Astrocyte (in vitro differentiated cells and primary cell): ENCODE measurements at regions not wholly inside any gene's neighbourhood (a gene's known extent, or its start where the extent isn't known, plus 50 kb on each side); places are given as distances from the start of the nearest gene placed in this dataset.

Experiments used
- DNase-seq: peaks from one replicate; pipeline ENCODE4 v3.0.0-alpha.2; 2010; ENCODE audit warnings: low read depth
- FAIRE-seq: peaks from 2 replicates; lab custom pipeline; 2011; peaks lifted over from hg19 to GRCh38; lab: Jason Lieb, UNC
- H2AFZ ChIP-seq: 2 replicates; pipeline ENCODE4 v1.6.0; 2012; ENCODE audit warnings: low read depth, low read length, inconsistent platforms
- H3K27ac ChIP-seq: 2 replicates; pipeline ENCODE4 v1.5.1; 2011; ENCODE audit warnings: low read depth, low read length, inconsistent platforms
- H3K27me3 ChIP-seq: 2 replicates; pipeline ENCODE4 v1.6.0; 2011; ENCODE audit warnings: low read length, inconsistent platforms; ENCODE audit not compliant: insufficient read depth
- H3K36me3 ChIP-seq: 2 replicates; pipeline ENCODE4 v1.5.1; 2011; ENCODE audit warnings: low read length, inconsistent platforms; ENCODE audit not compliant: insufficient read depth
- H3K4me1 ChIP-seq: 2 replicates; pipeline ENCODE4 v1.5.1; 2011; ENCODE audit warnings: low read length, inconsistent platforms; ENCODE audit not compliant: insufficient read depth
- H3K4me2 ChIP-seq: 2 replicates; pipeline ENCODE4 v1.6.0; 2012; ENCODE audit warnings: low read length, inconsistent platforms
- H3K4me3 ChIP-seq: 2 replicates; pipeline ENCODE4 v1.5.1; 2011; ENCODE audit warnings: low read depth, mild to moderate bottlenecking, low read length, inconsistent platforms; ENCODE audit not compliant: insufficient read depth
- H3K79me2 ChIP-seq: 2 replicates; pipeline ENCODE4 v1.6.0; 2012; ENCODE audit warnings: mild to moderate bottlenecking, low read length, inconsistent platforms; ENCODE audit not compliant: insufficient read depth
- H3K9ac ChIP-seq: 2 replicates; pipeline ENCODE4 v1.6.0; 2012; ENCODE audit warnings: mild to moderate bottlenecking, low read length, inconsistent platforms
- H3K9me3 ChIP-seq: 2 replicates; pipeline ENCODE4 v1.5.1; 2012; ENCODE audit warnings: low read depth, mild to moderate bottlenecking, low read length, inconsistent platforms; ENCODE audit not compliant: insufficient read depth
- H4K20me1 ChIP-seq: 2 replicates; pipeline ENCODE4 v1.6.0; 2012; ENCODE audit warnings: low read length, inconsistent platforms; ENCODE audit not compliant: insufficient read depth
- H3K27ac Mint-ChIP-seq: one replicate; pipeline ENCODE4 v1.8.0; 2021; ENCODE audit warnings: mild to moderate bottlenecking, mixed read lengths; ENCODE audit not compliant: unreplicated experiment
- H3K27me3 Mint-ChIP-seq: one replicate; pipeline ENCODE4 v1.8.0; 2021; ENCODE audit warnings: low read depth, mixed read lengths; ENCODE audit not compliant: unreplicated experiment
- H3K36me3 Mint-ChIP-seq: one replicate; pipeline ENCODE4 v1.8.0; 2021; ENCODE audit warnings: low read depth, mixed read lengths; ENCODE audit not compliant: unreplicated experiment
- H3K4me1 Mint-ChIP-seq: one replicate; pipeline ENCODE4 v1.8.0; 2021; ENCODE audit warnings: low read depth, mixed read lengths; ENCODE audit not compliant: unreplicated experiment
- H3K4me3 Mint-ChIP-seq: one replicate; pipeline ENCODE4 v1.8.0; 2021; ENCODE audit warnings: mild to moderate bottlenecking, moderate library complexity, mixed read lengths; ENCODE audit not compliant: unreplicated experiment
- H3K9me3 Mint-ChIP-seq: one replicate; pipeline ENCODE4 v1.8.0; 2021; ENCODE audit warnings: mild to moderate bottlenecking, mixed read lengths; ENCODE audit not compliant: unreplicated experiment
- CTCF ChIP-seq: IDR thresholded peaks from 2 replicates; pipeline ENCODE4 v1.5.1; 2011; ENCODE audit warnings: low read depth, mild to moderate bottlenecking, inconsistent platforms, low read length, moderate library complexity; ENCODE audit not compliant: insufficient read depth
- EZH2 ChIP-seq: IDR thresholded peaks from 2 replicates; pipeline ENCODE4 v1.6.1; 2012; ENCODE audit warnings: mild to moderate bottlenecking, low read length, inconsistent platforms; ENCODE audit not compliant: insufficient read depth

- no peaks in the 10 kb centered on the region for H3K79me2 ChIP-seq
- peaks cover 12% of the 10 kb centered on the region for H3K4me1 Mint-ChIP-seq
- H3K9ac ChIP-seq = no peak overlapping the region
- H3K36me3 ChIP-seq = no peaks in the 10 kb centered on the region
- peak overlapping the region; percentile 6 for H2AFZ ChIP-seq
- H3K27ac Mint-ChIP-seq = peak overlapping the region; percentile 84
- H3K27ac ChIP-seq = peak overlapping the region; percentile 29
- no peak for TF ChIP-seq EZH2
- TF ChIP-seq CTCF = no peak
- H3K4me3 Mint-ChIP-seq = no peak overlapping the region
- H3K9me3 Mint-ChIP-seq = peaks cover 2% of the 10 kb centered on the region
- no peak overlapping the region for H3K4me3 ChIP-seq
- H3K4me2 ChIP-seq = no peak overlapping the region
- DNase-seq (peak; percentile 97), FAIRE-seq (no peak)
- H3K36me3 Mint-ChIP-seq = peaks cover 14% of the 10 kb centered on the region
- H3K4me1 ChIP-seq = peaks cover 7% of the 10 kb centered on the region
- H4K20me1 ChIP-seq = no peaks in the 10 kb centered on the region
- H3K9me3 ChIP-seq = no peaks in the 10 kb centered on the region
- H3K27me3 Mint-ChIP-seq = no peaks in the 10 kb centered on the region
- no peaks in the 10 kb centered on the region for H3K27me3 ChIP-seq
These were observed 208.2 kb upstream of the ARL4C start for GRCh38 chr2:234705108-234705507.

GRCh38 chr2:234703258-234703657 lies 206.4 kb upstream of the ARL4C start:
- H3K27ac ChIP-seq = no peak overlapping the region
- H3K27ac Mint-ChIP-seq = no peak overlapping the region

More at GRCh38 chr2:234703258-234703657, 206.4 kb upstream of the ARL4C start:
- H3K9ac ChIP-seq = no peak overlapping the region
- H3K27me3 ChIP-seq = no peaks in the 10 kb centered on the region
- FAIRE-seq (no peak), DNase-seq (no peak)
- Mint-ChIP-seq H3K4me3 (no peak overlapping the region), H3K27me3 (no peaks in the 10 kb centered on the region), H3K4me1 (peaks cover 10% of the 10 kb centered on the region), H3K9me3 (peaks cover 5% of the 10 kb centered on the region), H3K36me3 (peaks cover 23% of the 10 kb centered on the region)
- peaks cover 7% of the 10 kb centered on the region for H3K4me1 ChIP-seq
- no peak for TF ChIP-seq CTCF
- TF ChIP-seq EZH2 = no peak
- H4K20me1 ChIP-seq = no peaks in the 10 kb centered on the region
- no peak overlapping the region for H3K4me2 ChIP-seq
- no peak overlapping the region for H2AFZ ChIP-seq
- H3K9me3 ChIP-seq = no peaks in the 10 kb centered on the region
- H3K4me3 ChIP-seq = no peak overlapping the region
- H3K36me3 ChIP-seq = no peaks in the 10 kb centered on the region
- H3K79me2 ChIP-seq = no peaks in the 10 kb centered on the region
